CD4-positive, alpha-beta T cell treated with Interleukin-1 beta for 1 hour (primary cell): ENCODE measurements at regions not wholly inside any gene's neighbourhood (a gene's known extent, or its start where the extent isn't known, plus 50 kb on each side); places are given as distances from the start of the nearest gene placed in this dataset.

Experiments
- DNase-seq, 2 donors: peaks; one replicate each; pipeline ENCODE4 v3.0.0-alpha.2; 2020 to 2022

DNA sequence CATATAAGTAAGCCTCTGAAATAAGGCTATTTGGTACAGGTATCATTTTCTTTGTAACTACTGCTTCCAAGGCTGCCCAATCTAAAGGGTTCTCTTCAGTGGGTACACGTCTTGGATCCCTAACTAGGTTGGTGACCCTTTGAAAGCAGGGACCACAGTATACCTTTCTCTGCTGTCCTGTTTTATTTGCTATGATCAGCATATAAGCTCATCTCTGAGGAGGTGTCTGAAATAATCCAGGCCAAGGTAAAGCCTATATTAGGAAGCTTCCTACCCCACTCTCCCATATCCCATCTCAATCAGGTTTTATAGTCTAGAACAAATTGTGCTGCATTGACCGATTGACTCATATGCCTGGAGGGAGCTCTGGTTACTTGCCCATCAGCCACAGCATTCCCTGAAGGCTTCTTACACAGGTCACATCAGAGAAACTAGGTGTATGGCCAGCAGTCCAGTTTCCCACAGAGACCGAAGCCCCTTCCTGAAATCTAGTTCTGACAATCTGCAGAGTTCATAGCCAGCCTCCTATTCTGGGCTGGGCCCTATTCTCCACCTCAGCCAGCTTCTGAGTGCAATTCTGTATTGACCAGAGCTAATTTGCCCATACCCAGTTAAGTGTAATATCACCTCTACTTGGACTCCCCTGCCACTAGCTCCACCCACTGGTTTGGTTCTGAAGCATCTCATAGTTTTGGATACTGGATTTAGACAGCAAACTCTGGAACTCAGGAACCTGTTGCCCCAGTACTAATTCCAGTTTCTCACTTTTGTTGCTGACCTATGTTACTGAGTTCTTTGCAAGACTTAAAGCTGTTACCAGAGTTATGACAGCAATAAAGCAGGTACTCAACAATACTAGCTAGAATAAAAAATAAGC, 62.1 kb upstream of the ARHGAP20 start:
- no peak for DNase-seq

DNA sequence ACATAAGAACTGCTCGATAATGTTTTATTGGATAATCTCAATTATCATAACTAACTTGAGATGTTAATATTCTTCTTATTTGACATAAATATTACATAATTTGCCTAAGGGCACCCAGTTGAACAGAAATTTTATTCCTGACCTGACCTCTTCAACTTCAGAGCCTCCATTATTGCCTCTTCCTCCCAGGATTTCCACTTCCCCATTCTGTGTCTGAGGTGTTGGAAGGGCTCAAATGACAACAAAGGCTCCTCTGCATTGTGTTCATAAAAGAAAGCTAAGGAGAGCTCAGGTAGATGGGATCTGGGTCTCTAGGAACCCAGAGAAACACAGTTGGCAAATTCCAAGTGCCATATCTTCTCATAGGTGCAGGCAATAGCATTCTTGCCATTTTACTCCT, 61.2 kb upstream of the ARHGAP20 start:
- no peak for DNase-seq

DNA sequence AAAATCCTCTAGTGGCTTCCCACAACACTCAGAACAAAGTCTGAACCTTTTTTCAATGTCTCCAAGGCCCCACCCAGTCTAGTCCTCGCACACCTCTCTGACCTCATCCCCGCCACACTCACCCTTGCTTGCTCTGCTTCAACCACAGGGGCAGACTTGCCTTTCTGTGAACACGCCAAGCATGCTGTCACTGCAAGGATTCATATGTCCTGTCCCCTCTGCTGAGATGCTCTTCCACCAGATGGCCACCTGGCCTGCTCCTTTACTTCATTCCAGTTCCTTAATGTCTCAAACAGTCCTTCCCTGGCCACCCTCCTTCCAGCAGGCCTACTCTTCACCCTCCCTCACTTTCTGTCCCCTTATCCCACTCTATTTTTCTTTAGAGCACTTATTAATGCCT, 60.6 kb upstream of the ARHGAP20 start:
- DNase-seq: no peak

DNA sequence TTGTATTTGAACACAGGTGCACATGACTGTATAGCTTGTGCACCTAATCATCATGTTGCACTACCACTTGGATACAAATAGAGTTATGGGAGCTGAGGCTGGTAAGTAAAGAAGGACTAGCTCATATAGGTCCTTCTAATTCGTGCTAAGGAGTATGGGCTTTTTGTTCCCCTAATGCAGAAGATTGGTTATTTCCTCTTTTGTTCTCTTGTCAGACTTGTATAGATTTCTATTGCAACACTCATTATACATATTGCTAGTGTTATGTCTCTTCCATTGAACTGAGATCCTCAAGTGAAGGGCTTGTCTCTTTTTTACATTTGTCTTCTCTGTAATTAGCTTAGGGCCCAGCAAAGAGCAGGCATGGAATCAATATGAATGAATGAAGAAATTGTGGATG, 54.1 kb upstream of the ARHGAP20 start:
- no peak for DNase-seq

DNA sequence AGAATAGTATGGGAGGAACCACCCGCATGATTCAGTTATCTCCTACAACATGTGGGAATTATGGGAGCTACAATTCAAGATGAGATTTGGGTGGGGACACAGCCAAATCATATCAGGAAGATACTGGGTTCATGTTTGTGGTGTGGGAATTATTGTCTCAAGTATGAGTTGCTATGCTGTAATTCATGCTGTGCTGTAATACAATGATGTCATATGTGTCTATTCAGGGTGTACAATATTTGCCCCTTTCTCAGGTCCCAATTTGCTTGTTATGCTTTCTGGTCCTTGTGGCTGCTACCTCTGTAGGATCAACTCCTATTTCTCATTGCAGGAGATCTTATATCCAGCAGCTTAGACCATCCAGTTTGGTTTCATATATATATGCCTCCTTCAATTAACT, 52.2 kb upstream of the ARHGAP20 start:
- no peak for DNase-seq

DNA sequence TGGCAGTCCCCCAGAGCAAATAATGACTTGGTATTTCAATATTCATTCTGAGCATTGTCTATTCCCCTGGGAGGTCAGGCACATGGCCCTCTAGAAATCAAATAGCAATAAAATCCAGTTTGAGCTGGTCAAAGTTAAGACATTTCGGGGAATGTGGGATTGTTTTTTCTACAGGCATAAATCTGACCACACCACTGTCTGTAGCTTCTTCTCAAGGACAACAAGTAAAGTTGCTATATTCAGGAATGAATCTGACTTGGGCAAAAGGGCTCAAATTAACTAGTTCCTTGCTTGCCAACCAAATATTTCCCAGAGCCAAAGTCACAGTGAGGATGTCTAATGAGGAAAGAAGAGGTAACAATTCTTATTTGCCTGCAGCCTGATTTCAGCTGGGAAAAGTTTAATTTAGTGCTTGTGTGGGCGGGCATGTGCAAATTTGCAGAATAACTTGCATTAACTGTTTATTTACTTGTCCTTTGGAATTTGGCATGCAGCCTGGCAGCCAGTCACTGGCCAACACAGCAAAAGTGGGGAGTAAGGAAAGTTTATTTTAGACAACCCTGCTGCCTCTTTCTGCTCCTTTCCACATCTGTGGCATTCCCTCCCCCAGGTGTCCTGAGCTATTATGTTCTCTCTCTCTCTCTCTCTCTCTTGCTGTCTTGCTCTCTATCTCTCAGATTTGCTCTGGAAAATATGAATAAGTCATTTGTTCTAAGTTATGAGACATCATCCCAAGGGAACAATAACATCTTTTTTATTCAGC, 51.2 kb upstream of the ARHGAP20 start:
- DNase-seq: no peak

DNA sequence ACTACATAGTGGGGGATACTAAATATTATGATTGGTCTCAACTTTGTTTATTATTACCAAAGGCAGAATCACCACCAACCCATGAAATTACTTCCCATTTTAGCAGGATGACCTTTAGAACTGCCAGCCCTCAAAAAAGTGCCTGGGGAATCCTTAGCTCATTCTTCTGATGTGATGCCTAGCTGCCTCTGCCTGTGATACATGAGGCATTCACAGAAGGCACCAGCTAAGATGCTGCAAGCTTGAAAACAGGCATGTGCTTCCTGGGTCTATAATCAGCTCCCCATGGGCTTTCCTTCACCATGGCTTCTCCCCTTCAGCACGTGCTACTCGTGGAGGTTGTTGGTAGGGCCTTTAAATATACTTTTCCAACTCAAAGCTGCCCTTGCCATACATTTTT, 50.4 kb upstream of the ARHGAP20 start:
- DNase-seq: no peak
